HT1080 (cell line): ENCODE measurements at regions not wholly inside any gene's neighbourhood (a gene's known extent, or its start where the extent isn't known, plus 50 kb on each side); places are given as distances from the start of the nearest gene placed in this dataset.

ENCODE experiments used
- DNase-seq: peaks from one replicate; pipeline ENCODE4 v3.0.0-alpha.2; 2015; ENCODE audit warnings: low read depth

GRCh38 chr18:60662491-60662890, 289.9 kb upstream of the MC4R start:
- no peak for DNase-seq

GRCh38 chr18:60663060-60663989, 290.8 kb upstream of the MC4R start:
- DNase-seq = peak; percentile 46

GRCh38 chr18:60664736-60665135, 292.2 kb upstream of the MC4R start:
- no peak for DNase-seq

- DNase-seq = no peak
Observed at GRCh38 chr18:60667016-60667415, 294.4 kb upstream of the MC4R start.

- DNase-seq = no peak
Observed at GRCh38 chr18:60668583-60668982, 296.0 kb upstream of the MC4R start.

- no peak for DNase-seq
Observed at GRCh38 chr18:60669938-60670337, 297.4 kb upstream of the MC4R start.

GRCh38 chr18:60671021-60671420, 298.4 kb upstream of the MC4R start:
- DNase-seq = no peak

- no peak for DNase-seq
Observed at GRCh38 chr18:60675126-60675525, 302.6 kb upstream of the MC4R start.

- no peak for DNase-seq
Observed at GRCh38 chr18:60675801-60676200, 303.2 kb upstream of the MC4R start.

- DNase-seq = no peak
Observed at GRCh38 chr18:60676815-60677214, 304.2 kb upstream of the MC4R start.

GRCh38 chr18:60684843-60685513, 312.4 kb upstream of the MC4R start:
- peak; percentile 11 for DNase-seq

GRCh38 chr18:60686142-60686541, 313.6 kb upstream of the MC4R start:
- DNase-seq = no peak

- no peak for DNase-seq
Observed at GRCh38 chr18:60691061-60691460, 318.5 kb upstream of the MC4R start.

- DNase-seq = peak; percentile 89
Observed at GRCh38 chr18:60693426-60693825, 320.9 kb upstream of the MC4R start.

GRCh38 chr18:60698901-60699300, 326.3 kb upstream of the MC4R start:
- no peak for DNase-seq

- no peak for DNase-seq
Observed at GRCh38 chr18:60722742-60723141, 350.2 kb upstream of the MC4R start.

- peak; percentile 4 for DNase-seq
Observed at GRCh38 chr18:60732143-60732542, 359.6 kb upstream of the MC4R start.

GRCh38 chr18:60739212-60739611, 366.6 kb upstream of the MC4R start:
- DNase-seq = no peak

- no peak for DNase-seq
Observed at GRCh38 chr18:60740313-60740712, 367.7 kb upstream of the MC4R start.

- no peak for DNase-seq
Observed at GRCh38 chr18:60746491-60746890, 373.9 kb upstream of the MC4R start.

- DNase-seq = no peak
Observed at GRCh38 chr18:60746919-60747318, 374.3 kb upstream of the MC4R start.

- no peak for DNase-seq
Observed at GRCh38 chr18:60753753-60754152, 381.2 kb upstream of the MC4R start.
